HepG2 (cell line): ENCODE measurements at regions not wholly inside any gene's neighbourhood (a gene's known extent, or its start where the extent isn't known, plus 50 kb on each side); places are given as distances from the start of the nearest gene placed in this dataset.
A peak's percentile ranks its signal among the peaks of the same experiment; 100 is the strongest.

Experiments used
- ARID5B ChIP-seq: IDR thresholded peaks from 2 replicates; pipeline ENCODE4 v1.4.0; 2020; ENCODE audit warnings: mild to moderate bottlenecking, missing genetic modification reagents
- ATF4 ChIP-seq, 2 experiments: fragments of 450-650 bp in 1 of 2; sonication (generic) in 1 of 2; formaldehyde crosslinking; IDR thresholded peaks; 2 replicates each; pipeline versions ENCODE4 v1.5.0 to v1.8.0; 2020 to 2022; ENCODE audit warnings: mild to moderate bottlenecking in 1 of 2, missing genetic modification reagents in 1 of 2
- FOXO1 ChIP-seq: sonication (generic); formaldehyde crosslinking; IDR thresholded peaks from 2 replicates; pipeline ENCODE4 v1.4.0; 2020; ENCODE audit warnings: missing genetic modification reagents
- HES4 ChIP-seq: sonication (generic); formaldehyde crosslinking; IDR thresholded peaks from 2 replicates; pipeline ENCODE4 v1.9.0; 2021; ENCODE audit warnings: mild to moderate bottlenecking, missing genetic modification reagents, borderline replicate concordance
- MED1 ChIP-seq: sonication (generic); formaldehyde crosslinking; IDR thresholded peaks from 2 replicates; pipeline ENCODE4 v1.4.0; 2020; ENCODE audit warnings: missing genetic modification reagents
- NCOA5 ChIP-seq: sonication (generic); formaldehyde crosslinking; IDR thresholded peaks from 2 replicates; pipeline ENCODE4 v1.4.0; 2020; ENCODE audit warnings: missing genetic modification reagents
- NFKB2 ChIP-seq: sonication (generic); formaldehyde crosslinking; IDR thresholded peaks from 2 replicates; pipeline ENCODE4 v1.4.0; 2020; ENCODE audit warnings: missing genetic modification reagents, borderline replicate concordance
- POGZ ChIP-seq: sonication (generic); formaldehyde crosslinking; IDR thresholded peaks from 2 replicates; pipeline ENCODE4 v1.4.0; 2020; ENCODE audit warnings: mild to moderate bottlenecking, missing genetic modification reagents
- PPARG ChIP-seq: conservative IDR thresholded peaks from 2 replicates; pipeline ENCODE4 v1.6.1; 2016; ENCODE audit warnings: missing biosample characterization, missing genetic modification reagents
- RFX5 ChIP-seq: IDR thresholded peaks from 2 replicates; pipeline ENCODE4 v1.6.1; 2011; ENCODE audit warnings: low read depth, low read length, improper control_type of control experiment
- SP140L ChIP-seq: sonication (generic); formaldehyde crosslinking; IDR thresholded peaks from 2 replicates; pipeline ENCODE4 v1.4.0; 2020; ENCODE audit warnings: missing genetic modification reagents, borderline replicate concordance
- U2AF2 ChIP-seq: fragments of 200-400 bp; formaldehyde crosslinking; IDR thresholded peaks from 2 replicates; pipeline ENCODE4 v1.6.1; 2017; ENCODE audit warnings: low read depth, mild to moderate bottlenecking, low read length
- WIZ ChIP-seq: sonication (generic); formaldehyde crosslinking; IDR thresholded peaks from 2 replicates; pipeline ENCODE4 v1.5.1; 2020; ENCODE audit warnings: mild to moderate bottlenecking, missing genetic modification reagents
- ZBTB21 ChIP-seq: sonication (generic); formaldehyde crosslinking; IDR thresholded peaks from 2 replicates; pipeline ENCODE4 v1.4.0; 2020; ENCODE audit warnings: missing genetic modification reagents
- ZNF331 ChIP-seq: sonication (generic); formaldehyde crosslinking; IDR thresholded peaks from 2 replicates; pipeline ENCODE4 v1.4.0; 2020; ENCODE audit warnings: missing genetic modification reagents
- ZNF44 ChIP-seq: sonication (generic); formaldehyde crosslinking; IDR thresholded peaks from 2 replicates; pipeline ENCODE4 v1.5.1; 2020; ENCODE audit warnings: mild to moderate bottlenecking, missing genetic modification reagents
- ZNF563 ChIP-seq: sonication (generic); formaldehyde crosslinking; IDR thresholded peaks from 2 replicates; pipeline ENCODE4 v1.8.0; 2022; ENCODE audit warnings: mild to moderate bottlenecking, moderate library complexity, missing genetic modification reagents

GRCh38 chr1:58941471-58942289 is 157.8 kb upstream of the JUN start (continued):
- TF ChIP-seq ATF4 (CRISPR knock-in tag; IDR thresholded peaks at IDR 0.05) (no peak), WIZ (CRISPR knock-in tag) (no peak), ZNF331 (CRISPR knock-in tag) (no peak), SP140L (CRISPR knock-in tag) (no peak), RFX5 (no peak), HES4 (CRISPR knock-in tag) (no peak), POGZ (CRISPR knock-in tag) (no peak), ARID5B (CRISPR knock-in tag) (peak; percentile 68), NFKB2 (CRISPR knock-in tag) (no peak), MED1 (0 out of 2 replicates have a peak, but pooled peaks have one; percentile 16), ZBTB21 (CRISPR knock-in tag) (no peak), FOXO1 (no peak), ZNF563 (CRISPR knock-in tag) (no peak), NCOA5 (CRISPR knock-in tag) (no peak), U2AF2 (no peak), ZNF44 (CRISPR knock-in tag) (no peak), PPARG (CRISPR knock-in tag) (peak; percentile 73; the same call in 1 of the 2 replicates)
